Activated CD8-positive, alpha-beta memory T cell treated with anti-CD3 and anti-CD28 coated beads for 36 hours (primary cell): ENCODE measurements at regions not wholly inside any gene's neighbourhood (a gene's known extent, or its start where the extent isn't known, plus 50 kb on each side); places are given as distances from the start of the nearest gene placed in this dataset.
"Not testable (repeated sequence)": the region's sequence is repeated elsewhere in the genome, so short reads cannot be mapped to it uniquely, and the experiment has no call there.

Experiments used
- CTCF ChIA-PET: fragments of 350-600 bp; sonication (Branson Sonifier 250); formaldehyde crosslinking; loops from one replicate; lab custom pipeline; 2021; ENCODE audit warnings: antibody characterized with exemption; lab: Charles Lee
- POLR2A ChIA-PET: fragments of 350-600 bp; sonication (Branson Sonifier 250); formaldehyde crosslinking; loops from one replicate; lab custom pipeline; 2021; ENCODE audit warnings: antibody characterized with exemption; lab: Charles Lee

GRCh38 chr7:68623030-68623429 lies 975.2 kb upstream of the AUTS2 start:
- ChIA-PET POLR2A (no interaction called here), CTCF (no interaction called here)

GRCh38 chr7:68627247-68627864 lies 970.9 kb upstream of the AUTS2 start:
- CTCF ChIA-PET = no interaction called here
- POLR2A ChIA-PET = no interaction called here

- POLR2A ChIA-PET, CTCF ChIA-PET: not testable (repeated sequence)
Observed at GRCh38 chr7:68630914-68631313, 967.4 kb upstream of the AUTS2 start.

GRCh38 chr7:68640103-68640502 lies 958.2 kb upstream of the AUTS2 start:
- POLR2A ChIA-PET = no interaction called here
- CTCF ChIA-PET = no interaction called here

- CTCF ChIA-PET = no interaction called here
- POLR2A ChIA-PET = no interaction called here
Observed at GRCh38 chr7:68642727-68643126, 955.5 kb upstream of the AUTS2 start.

GRCh38 chr7:68663392-68663791 lies 934.9 kb upstream of the AUTS2 start:
- CTCF ChIA-PET = interaction anchor here (0.6 kb wide), 1 partner anchor 584 kb away, joined by 3 read pairs; no protein-coding TSS in a partner anchor
- POLR2A ChIA-PET = no interaction called here

GRCh38 chr7:68671046-68671445 lies 927.2 kb upstream of the AUTS2 start:
- ChIA-PET POLR2A (no interaction called here), CTCF (no interaction called here)

- ChIA-PET CTCF (no interaction called here), POLR2A (no interaction called here)
Observed at GRCh38 chr7:68671671-68672070, 926.6 kb upstream of the AUTS2 start.

GRCh38 chr7:68674826-68675225 lies 923.4 kb upstream of the AUTS2 start:
- POLR2A ChIA-PET = no interaction called here
- CTCF ChIA-PET = no interaction called here

GRCh38 chr7:68676813-68677535 lies 921.3 kb upstream of the AUTS2 start:
- CTCF ChIA-PET = no interaction called here
- POLR2A ChIA-PET = no interaction called here

- CTCF ChIA-PET = interaction anchor here (0.7 kb wide), 1 partner anchor 14 kb away, joined by 3 read pairs; no protein-coding TSS in a partner anchor
- POLR2A ChIA-PET = no interaction called here
Observed at GRCh38 chr7:68678196-68678595, 920.1 kb upstream of the AUTS2 start.

- ChIA-PET POLR2A (no interaction called here), CTCF (no interaction called here)
Observed at GRCh38 chr7:68679459-68680234, 918.6 kb upstream of the AUTS2 start.

GRCh38 chr7:68680235-68680872 lies 917.9 kb upstream of the AUTS2 start:
- ChIA-PET POLR2A (no interaction called here), CTCF (no interaction called here)

- POLR2A ChIA-PET = no interaction called here
- CTCF ChIA-PET = no interaction called here
Observed at GRCh38 chr7:68682910-68683309, 915.4 kb upstream of the AUTS2 start.

GRCh38 chr7:68684246-68684839 lies 913.9 kb upstream of the AUTS2 start:
- CTCF ChIA-PET = no interaction called here
- POLR2A ChIA-PET = no interaction called here

GRCh38 chr7:68684996-68685395 lies 913.3 kb upstream of the AUTS2 start:
- CTCF ChIA-PET = no interaction called here
- POLR2A ChIA-PET = no interaction called here

- ChIA-PET CTCF (no interaction called here), POLR2A (no interaction called here)
Observed at GRCh38 chr7:68688416-68689086, 909.7 kb upstream of the AUTS2 start.

GRCh38 chr7:68689087-68689433 lies 909.2 kb upstream of the AUTS2 start:
- ChIA-PET CTCF (no interaction called here), POLR2A (no interaction called here)
